Suppressor macrophage treated with lipopolysaccharide for 1 hour (primary cell): ENCODE measurements at regions not wholly inside any gene's neighbourhood (a gene's known extent, or its start where the extent isn't known, plus 50 kb on each side); places are given as distances from the start of the nearest gene placed in this dataset.
"Not testable (repeated sequence)": the region's sequence is repeated elsewhere in the genome, so short reads cannot be mapped to it uniquely, and the experiment has no call there.

ENCODE experiments used
- DNase-seq, 3 donors: peaks; one replicate each; pipeline ENCODE4 v3.0.0-alpha.2; 2020 to 2022

DNA sequence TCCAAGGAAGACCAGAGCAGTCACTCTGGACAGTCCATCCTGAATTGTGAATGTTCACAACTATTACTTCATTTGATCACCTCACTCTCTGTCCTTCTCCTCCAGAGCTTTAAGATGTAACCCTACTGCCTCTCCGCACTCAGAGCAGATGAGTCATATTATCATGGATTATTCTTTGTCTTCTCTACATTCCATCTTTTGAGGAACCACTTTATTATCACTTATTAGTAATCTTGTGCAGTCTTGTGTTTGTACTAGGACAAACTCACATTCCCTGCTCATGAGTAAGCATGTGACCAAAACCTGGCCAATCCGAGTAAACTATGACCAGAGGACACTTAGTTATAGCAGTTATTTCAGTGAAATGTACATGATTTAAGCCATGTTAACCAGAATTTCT, 401.5 kb upstream of the ADGRB3 start:
- no peak for DNase-seq

DNA sequence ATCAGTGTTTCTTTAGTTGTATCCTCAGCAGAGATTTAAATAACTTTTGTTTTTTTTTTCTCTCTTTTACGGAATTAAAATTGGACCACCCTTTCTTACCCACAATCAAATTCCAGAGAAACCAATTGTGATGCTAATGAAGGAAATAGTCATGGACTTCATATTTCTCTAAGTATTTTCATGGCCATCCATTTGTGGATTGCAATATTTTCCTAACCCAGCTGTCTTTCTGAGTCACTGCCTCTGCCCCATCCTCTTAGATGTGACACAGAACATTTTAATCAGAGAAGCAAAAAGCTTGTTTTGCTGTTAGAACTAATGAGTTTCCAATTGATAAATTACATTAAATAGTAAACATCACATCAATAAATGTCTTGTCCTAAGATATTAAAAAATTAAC, 405.5 kb upstream of the ADGRB3 start:
- no peak for DNase-seq

DNA sequence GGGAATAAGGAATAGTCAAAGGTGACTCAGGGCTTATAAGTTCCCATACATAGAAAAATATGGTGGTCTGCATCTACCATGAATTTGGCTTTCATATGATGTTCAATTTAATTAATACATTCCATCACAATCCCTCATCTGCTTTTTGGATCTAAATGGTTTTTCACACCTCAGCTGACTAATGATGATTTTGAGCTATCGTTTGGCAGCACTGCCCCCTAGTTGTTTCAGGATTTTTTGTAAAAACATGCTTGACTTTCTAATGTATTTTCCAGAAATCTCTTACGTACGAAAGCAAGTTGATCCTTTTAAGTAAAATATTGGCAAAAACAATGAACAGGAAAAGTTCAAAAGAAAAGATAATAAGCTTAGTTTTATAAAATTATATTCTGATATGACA, 408.6 kb upstream of the ADGRB3 start:
- no peak for DNase-seq

- DNase-seq: no peak
Observed at GRCh38 chr6:68225729-68226128, 409.4 kb upstream of the ADGRB3 start.

DNA sequence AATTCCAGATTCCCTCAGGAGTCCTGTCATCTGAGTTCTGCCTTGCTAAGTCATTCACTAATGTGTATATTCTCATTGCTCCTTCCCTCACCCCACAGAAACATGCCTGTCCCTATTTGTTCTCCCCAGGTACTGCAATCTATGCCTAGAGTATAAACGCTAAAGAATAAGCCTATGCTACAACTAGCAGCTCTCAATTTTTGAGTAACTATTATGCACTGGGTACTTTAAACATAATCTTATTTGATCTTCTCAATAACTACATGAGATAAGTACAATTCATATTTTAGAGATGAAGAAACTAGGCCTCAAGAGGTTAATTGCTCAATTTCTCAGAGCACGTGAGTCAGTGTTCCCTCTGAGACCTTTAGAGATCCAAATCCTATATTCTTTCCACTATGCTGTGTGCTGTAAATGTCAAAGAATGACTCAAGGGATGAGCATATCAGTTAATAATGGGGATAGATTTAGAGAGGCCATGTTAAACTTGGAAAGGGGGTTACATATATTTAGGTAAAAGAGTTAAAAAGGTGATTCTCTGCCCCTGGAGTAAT, 423.8 kb upstream of the ADGRB3 start:
- DNase-seq: no peak

DNA sequence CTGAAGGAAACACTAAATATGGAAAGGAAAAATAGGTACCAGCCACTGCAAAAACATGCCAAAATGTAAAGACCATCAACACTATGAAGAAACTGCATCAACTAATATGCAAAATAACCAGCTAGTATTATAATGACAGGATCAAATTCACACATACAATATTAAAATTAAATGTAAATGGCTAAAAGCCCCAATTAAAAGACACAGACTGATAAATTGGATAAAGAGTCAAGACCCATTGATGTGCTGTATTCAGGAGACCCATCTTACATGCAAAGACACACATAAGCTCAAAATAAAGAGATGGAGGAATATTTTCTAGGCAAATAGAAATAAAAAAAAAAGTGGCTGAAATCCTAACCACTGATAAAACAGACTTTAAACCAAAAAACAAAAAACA, 427.5 kb upstream of the ADGRB3 start:
- not testable (repeated sequence) for DNase-seq

DNA sequence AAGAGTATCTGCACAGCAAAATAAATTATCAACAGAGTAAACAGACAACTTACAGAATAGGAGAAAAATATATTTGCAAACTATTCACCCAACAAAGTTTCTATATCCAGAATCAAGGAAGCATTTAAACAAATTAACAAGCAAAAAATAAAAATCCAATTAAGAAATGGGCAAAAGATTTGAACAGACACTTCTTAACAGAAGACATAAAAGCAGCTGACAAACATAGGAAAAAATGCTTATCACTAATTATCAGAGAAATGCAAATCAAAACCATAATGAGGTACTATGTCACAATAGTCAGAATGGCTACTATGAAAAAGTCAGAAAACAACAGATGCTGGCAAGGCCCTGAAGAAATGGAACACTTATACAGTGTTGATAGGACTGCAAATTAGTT, 434.2 kb upstream of the ADGRB3 start:
- no peak for DNase-seq

- DNase-seq: no peak
Observed at GRCh38 chr6:68197356-68197755, 437.7 kb upstream of the ADGRB3 start.

GRCh38 chr6:68196645-68197044, 438.4 kb upstream of the ADGRB3 start:
- DNase-seq: no peak

DNA sequence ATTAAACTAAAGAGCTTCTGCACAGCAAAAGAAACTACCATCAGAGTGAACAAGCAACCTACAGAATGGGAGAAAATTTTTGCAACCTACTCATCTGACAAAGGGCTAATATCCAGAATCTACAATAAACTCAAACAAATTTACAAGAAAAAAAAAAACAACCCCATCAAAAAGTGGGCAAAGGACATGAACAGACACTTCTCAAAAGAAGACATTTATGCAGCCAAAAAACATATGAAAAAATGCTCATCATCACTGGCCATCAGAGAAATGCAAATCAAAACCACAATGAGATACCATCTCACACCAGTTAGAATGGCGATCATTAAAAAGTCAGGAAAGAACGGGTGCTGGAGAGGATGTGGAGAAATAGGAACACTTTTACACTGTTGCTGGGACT, 439.3 kb upstream of the ADGRB3 start:
- not testable (repeated sequence) for DNase-seq

DNA sequence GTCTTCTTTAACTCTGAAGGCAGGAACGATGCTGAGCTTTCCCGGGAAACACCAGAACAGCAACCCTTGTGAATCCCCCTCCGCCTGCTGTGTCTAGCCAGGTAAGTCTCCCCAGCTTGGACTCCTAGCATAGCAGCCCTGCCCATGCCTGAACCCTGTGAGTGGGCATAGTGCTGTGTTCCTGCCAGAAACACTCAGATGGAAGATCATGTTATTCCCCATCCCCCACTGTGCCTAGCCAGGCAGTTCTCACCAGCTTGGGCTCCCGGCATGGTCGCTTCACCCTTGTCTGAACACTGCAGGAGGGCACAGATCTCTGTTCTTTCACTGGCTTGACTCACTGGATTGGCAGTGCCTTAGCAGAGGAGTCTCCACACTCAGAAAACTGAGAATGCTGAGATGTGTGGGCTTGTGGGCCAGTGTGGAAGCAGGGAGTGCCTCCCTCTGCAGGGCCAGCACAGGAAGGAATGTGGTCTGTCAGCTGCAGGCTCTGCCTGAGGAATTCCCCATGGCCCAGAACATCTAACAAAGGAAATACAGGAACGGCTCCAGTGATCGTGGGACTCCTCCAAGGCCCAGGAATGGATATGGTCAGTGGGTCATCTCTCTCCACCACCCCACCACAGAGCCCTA, 440.1 kb upstream of the ADGRB3 start:
- DNase-seq: no peak

GRCh38 chr6:68192988-68193387, 442.1 kb upstream of the ADGRB3 start:
- no peak for DNase-seq

GRCh38 chr6:68189217-68189815, 445.8 kb upstream of the ADGRB3 start:
- DNase-seq: no peak

DNA sequence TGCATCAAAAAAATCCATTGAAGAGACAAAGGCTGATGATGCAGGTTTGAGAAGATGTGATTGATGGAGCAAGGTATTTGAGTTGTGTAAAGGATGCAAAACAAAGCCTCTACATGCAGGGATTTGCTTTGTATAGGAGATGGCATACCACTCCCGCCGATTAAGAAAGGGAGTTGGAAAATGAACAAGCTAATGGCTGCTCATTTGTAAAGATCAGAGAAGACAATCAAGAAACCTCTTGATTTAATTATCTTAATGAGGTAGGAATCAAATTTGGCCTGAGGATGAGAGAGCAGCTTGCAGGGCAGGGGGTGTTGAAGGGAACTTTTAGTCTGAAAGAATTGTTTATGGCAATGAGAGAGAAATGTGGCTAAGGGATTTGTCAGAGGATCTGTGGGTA, 448.2 kb upstream of the ADGRB3 start:
- DNase-seq: no peak

GRCh38 chr6:68182386-68182785, 452.7 kb upstream of the ADGRB3 start:
- DNase-seq: no peak

DNA sequence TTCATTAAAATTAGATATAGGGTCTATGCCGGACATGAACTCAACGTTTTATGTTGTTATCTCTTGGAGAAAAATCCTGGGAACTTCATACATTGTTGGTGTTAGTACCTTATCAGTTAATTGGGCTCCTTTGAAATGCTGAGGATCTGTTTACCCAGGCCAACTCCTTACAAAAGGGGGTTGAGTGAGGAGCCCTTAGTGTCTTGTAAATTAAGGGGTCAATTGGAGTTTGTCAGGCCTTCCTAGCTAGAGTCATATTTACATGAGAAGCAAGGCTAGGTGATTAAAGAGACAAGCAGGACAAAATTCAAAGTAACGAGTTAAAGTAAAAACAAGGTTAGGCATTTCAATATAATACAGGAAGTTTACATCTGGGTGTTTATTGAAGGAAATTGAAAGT, 454.1 kb upstream of the ADGRB3 start:
- not testable (repeated sequence) for DNase-seq

- DNase-seq: no peak
Observed at GRCh38 chr6:68173616-68174015, 461.5 kb upstream of the ADGRB3 start.

GRCh38 chr6:68169922-68170321, 465.2 kb upstream of the ADGRB3 start:
- no peak for DNase-seq

DNA sequence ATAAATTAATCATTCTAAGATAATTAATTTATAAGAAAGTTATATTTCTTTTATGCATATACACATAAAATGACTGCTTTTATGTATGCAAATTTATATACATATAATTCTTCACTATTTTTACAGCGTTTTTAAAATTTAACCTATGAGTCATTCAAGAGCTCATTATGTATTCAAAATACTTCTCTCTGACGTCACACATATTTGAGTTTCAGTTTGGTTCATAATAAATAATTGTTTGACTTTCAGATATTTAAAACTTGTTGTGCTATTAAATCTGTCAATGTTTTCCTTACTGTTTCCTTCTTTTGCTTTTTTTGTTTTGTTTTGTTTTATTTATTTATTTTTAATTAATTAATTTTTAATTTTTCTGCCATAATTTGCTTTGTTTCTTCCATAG, 467.5 kb upstream of the ADGRB3 start:
- no peak for DNase-seq

DNA sequence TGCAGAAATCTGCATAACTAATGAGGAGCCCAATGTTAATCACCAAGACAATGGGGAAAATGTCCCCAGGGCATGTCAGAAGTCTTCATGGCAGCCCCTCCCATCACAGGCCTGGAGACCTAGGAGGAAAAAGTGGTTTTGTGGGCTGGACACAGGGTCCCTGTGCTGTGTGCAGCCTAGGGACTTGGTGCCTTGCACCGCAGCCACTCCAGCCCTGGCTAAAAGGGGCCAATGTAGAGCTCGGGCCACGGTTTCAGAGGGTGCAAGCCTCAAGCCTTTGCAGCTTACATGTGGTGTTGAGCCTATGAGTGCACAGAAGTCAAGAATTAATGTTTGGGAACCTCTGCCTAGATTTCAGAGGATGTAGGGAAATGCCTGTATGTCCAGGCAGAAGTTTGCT, 474.3 kb upstream of the ADGRB3 start:
- DNase-seq: not testable (repeated sequence)

- DNase-seq: no peak
Observed at GRCh38 chr6:68160348-68160747, 474.7 kb upstream of the ADGRB3 start.

GRCh38 chr6:68159433-68159832, 475.6 kb upstream of the ADGRB3 start:
- DNase-seq: no peak

DNA sequence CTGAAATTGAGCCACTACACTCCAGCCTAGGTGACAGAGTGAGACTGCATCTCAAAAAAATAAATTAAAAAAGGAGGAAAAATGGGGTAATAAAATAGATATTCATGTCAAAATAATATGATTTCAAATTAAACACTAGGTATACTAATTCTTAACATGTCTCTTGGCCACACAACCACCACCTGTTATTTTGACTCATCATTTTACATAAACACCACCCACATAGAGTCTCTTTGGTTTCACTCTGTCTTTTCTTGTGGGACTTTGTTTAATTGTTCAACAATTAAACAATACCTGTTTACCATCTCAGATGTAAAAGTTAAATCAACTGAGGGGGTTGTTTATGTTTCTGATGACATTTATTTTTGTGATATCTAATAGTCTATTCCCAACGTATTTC, 476.8 kb upstream of the ADGRB3 start:
- DNase-seq: no peak

DNA sequence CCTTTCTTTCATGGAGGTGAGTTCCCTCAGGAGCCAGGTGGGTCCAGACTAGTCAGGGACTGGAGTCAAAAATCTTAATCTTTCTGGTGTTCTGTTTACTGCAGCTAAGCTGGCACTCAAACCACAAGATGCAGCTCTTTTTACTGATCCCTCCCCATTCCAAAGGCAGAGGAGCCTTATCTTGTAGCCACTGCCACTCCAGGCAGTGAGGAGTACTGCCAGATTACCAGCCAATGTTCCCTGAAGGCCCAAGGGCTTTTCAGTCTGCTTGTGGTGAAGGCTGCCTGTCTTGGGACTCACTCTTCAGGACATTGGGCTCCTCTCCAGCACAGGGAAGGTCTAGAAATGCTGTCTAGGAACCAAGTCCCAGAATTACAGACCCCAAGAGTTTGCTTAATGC, 490.4 kb upstream of the ADGRB3 start:
- DNase-seq: no peak

DNA sequence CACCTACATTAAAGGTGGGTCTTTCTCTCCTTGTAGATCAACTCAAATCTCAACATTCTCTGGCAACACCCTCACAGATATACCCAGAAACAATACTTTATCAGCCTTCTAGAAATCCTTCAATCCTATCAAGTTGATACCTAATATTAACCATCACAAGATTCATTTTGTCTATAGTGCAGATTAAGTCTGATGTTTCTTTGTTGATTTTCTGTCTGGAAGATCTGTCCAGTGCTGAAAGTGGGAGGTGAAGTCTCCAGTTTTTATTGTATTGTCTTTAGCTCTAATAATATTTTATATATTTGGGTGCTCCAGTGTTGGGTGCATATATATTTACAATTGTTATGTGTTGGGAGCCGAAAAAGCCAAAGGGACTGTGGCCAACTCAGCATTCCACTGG, 493.9 kb upstream of the ADGRB3 start:
- no peak for DNase-seq
